ENCODE measurements at regions not wholly inside any gene's neighbourhood (a gene's known extent, or its start where the extent isn't known, plus 50 kb on each side); places are given as distances from the start of the nearest gene placed in this dataset.

DNA sequence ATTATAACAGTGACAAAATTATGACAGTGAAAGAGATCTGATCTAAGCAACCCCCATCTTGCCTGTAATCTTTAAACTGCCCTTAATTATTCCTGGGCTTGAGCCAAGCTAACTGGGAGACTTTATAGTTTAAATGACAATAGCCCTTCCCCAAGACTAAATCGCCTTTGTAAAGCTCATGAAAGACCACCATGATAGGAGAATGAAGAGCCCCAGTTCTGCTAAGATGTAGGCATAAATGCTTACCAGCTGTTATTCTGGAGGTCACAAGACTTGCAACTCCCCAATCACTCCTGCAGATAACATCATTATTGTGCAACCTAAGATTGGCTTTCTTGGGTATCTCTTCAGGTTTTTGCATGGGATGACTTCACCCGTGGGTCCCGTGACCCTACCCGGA, 599.7 kb downstream of the KCNH5 start:
- TF ChIP-seq RAD21 (IDR thresholded peaks at IDR 0.05; ENCODE audit: low read length) (no peak), CTCF (conservative IDR thresholded peaks at IDR 0.05; ENCODE audit: low read depth, low read length) (no peak), POLR2A (IDR thresholded peaks at IDR 0.05; ENCODE audit: low read depth, low read length) (no peak), CEBPB (IDR thresholded peaks at IDR 0.05; ENCODE audit: low read depth, low read length) (no peak), MXI1 (IDR thresholded peaks at IDR 0.05; ENCODE audit: borderline replicate concordance, low read depth, low read length) (no peak), BHLHE40 (IDR thresholded peaks at IDR 0.05; ENCODE audit: low read depth, low read length) (no peak), MAFK (IDR thresholded peaks at IDR 0.05; ENCODE audit: low read depth, low read length) (no peak), RCOR1 (IDR thresholded peaks at IDR 0.05; ENCODE audit: insufficient replicate concordance, low read length) (no peak), MAZ (IDR thresholded peaks at IDR 0.05; ENCODE audit: borderline replicate concordance, low read depth, low read length) (no peak)
- TF ChIP-seq, protein P1, sequence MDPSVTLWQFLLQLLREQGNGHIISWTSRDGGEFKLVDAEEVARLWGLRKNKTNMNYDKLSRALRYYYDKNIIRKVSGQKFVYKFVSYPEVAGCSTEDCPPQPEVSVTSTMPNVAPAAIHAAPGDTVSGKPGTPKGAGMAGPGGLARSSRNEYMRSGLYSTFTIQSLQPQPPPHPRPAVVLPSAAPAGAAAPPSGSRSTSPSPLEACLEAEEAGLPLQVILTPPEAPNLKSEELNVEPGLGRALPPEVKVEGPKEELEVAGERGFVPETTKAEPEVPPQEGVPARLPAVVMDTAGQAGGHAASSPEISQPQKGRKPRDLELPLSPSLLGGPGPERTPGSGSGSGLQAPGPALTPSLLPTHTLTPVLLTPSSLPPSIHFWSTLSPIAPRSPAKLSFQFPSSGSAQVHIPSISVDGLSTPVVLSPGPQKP (IDR thresholded peaks at IDR 0.05; ENCODE audit: borderline replicate concordance, low read depth, low read length): no peak
- TF ChIP-seq, protein P2, sequence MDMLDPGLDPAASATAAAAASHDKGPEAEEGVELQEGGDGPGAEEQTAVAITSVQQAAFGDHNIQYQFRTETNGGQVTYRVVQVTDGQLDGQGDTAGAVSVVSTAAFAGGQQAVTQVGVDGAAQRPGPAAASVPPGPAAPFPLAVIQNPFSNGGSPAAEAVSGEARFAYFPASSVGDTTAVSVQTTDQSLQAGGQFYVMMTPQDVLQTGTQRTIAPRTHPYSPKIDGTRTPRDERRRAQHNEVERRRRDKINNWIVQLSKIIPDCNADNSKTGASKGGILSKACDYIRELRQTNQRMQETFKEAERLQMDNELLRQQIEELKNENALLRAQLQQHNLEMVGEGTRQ (IDR thresholded peaks at IDR 0.05; ENCODE audit: low read depth, low read length): no peak

All from IMR-90 (cell line).